DND-41 (cell line): ENCODE measurements at regions not wholly inside any gene's neighbourhood (a gene's known extent, or its start where the extent isn't known, plus 50 kb on each side); places are given as distances from the start of the nearest gene placed in this dataset.

Experiments used
- ATAC-seq: fragments of 200-7000 bp; cut with Tn5 transposase; 3 replicates; pipeline ENCODE4 v1.9.1; 2021; ENCODE audit warnings: low read depth; ENCODE audit not compliant: insufficient read depth
- DNase-seq: peaks from one replicate; pipeline ENCODE4 v3.0.0-alpha.2; 2020
- H2AFZ ChIP-seq: 2 replicates; pipeline ENCODE4 v1.6.0; 2012; ENCODE audit warnings: low read depth, low read length
- H3K27ac ChIP-seq: 2 replicates; pipeline ENCODE4 v1.5.1; 2012; ENCODE audit warnings: low read length, inconsistent platforms
- H3K27me3 ChIP-seq: fragments of 200-600 bp; sonication (generic); 2 replicates; pipeline ENCODE4 v1.6.0; 2012; ENCODE audit warnings: low read length, mild to moderate bottlenecking, inconsistent platforms; ENCODE audit not compliant: insufficient read depth, poor library complexity
- H3K36me3 ChIP-seq: 2 replicates; pipeline ENCODE4 v1.5.1; 2012; ENCODE audit warnings: low read length, inconsistent platforms; ENCODE audit not compliant: insufficient read depth
- H3K4me1 ChIP-seq: 2 replicates; pipeline ENCODE4 v1.5.1; 2012; ENCODE audit warnings: mild to moderate bottlenecking, low read length; ENCODE audit not compliant: insufficient read depth
- H3K4me2 ChIP-seq: 2 replicates; pipeline ENCODE4 v1.6.0; 2012; ENCODE audit warnings: mild to moderate bottlenecking, moderate library complexity, low read length, inconsistent platforms; ENCODE audit not compliant: insufficient read depth
- H3K4me3 ChIP-seq, 2 experiments: fragments of 200-600 bp in 1 of 2; shearing (Covaris generic) in 1 of 2; 2 replicates each; pipeline ENCODE4 v1.5.1; 2012 to 2016; ENCODE audit warnings: inconsistent platforms in 2 of 2, low read length in 2 of 2, mild to moderate bottlenecking in 2 of 2, low read depth in 1 of 2, moderate library complexity in 1 of 2
- H3K79me2 ChIP-seq: 2 replicates; pipeline ENCODE4 v1.6.0; 2012; ENCODE audit warnings: low read length, inconsistent platforms; ENCODE audit not compliant: insufficient read depth
- H3K9ac ChIP-seq: 2 replicates; pipeline ENCODE4 v1.6.0; 2012; ENCODE audit warnings: low read depth, mild to moderate bottlenecking, inconsistent platforms, low read length, moderate library complexity
- H3K9me3 ChIP-seq: 2 replicates; pipeline ENCODE4 v1.5.1; 2012; ENCODE audit warnings: low read length, moderate library complexity, mild to moderate bottlenecking, inconsistent platforms; ENCODE audit not compliant: insufficient read depth, severe bottlenecking
- H4K20me1 ChIP-seq: 2 replicates; pipeline ENCODE4 v1.6.0; 2012; ENCODE audit warnings: low read length; ENCODE audit not compliant: insufficient read depth
- EZH2 ChIP-seq: IDR thresholded peaks from 3 replicates; pipeline ENCODE4 v1.6.1; 2012; ENCODE audit warnings: borderline replicate concordance, low read depth, mild to moderate bottlenecking, moderate library complexity, low read length, inconsistent platforms; ENCODE audit not compliant: severe bottlenecking
- TF ChIP-seq, protein P1 (sequence below): IDR thresholded peaks from 2 replicates; pipeline ENCODE4 v1.5.1; 2012; ENCODE audit warnings: borderline replicate concordance, low read length, moderate library complexity, mild to moderate bottlenecking; ENCODE audit not compliant: poor library complexity, severe bottlenecking; ENCODE audit errors: extremely low read depth

GRCh38 chr16:82524976-82525375, 101.8 kb upstream of the CDH13 start:
- no peak for ATAC-seq
- H3K27me3 ChIP-seq: peaks cover 3% of the 10 kb centered on the region
- no peaks in the 10 kb centered on the region for H3K79me2 ChIP-seq
- H3K27ac ChIP-seq: no peak overlapping the region
- no peaks in the 10 kb centered on the region for H4K20me1 ChIP-seq
- no peak overlapping the region for H3K9ac ChIP-seq
- no peak overlapping the region for H3K4me3 ChIP-seq
- no peaks in the 10 kb centered on the region for H3K9me3 ChIP-seq
- H3K4me2 ChIP-seq: no peak overlapping the region
- H3K4me1 ChIP-seq: no peaks in the 10 kb centered on the region
- TF ChIP-seq, protein P1, sequence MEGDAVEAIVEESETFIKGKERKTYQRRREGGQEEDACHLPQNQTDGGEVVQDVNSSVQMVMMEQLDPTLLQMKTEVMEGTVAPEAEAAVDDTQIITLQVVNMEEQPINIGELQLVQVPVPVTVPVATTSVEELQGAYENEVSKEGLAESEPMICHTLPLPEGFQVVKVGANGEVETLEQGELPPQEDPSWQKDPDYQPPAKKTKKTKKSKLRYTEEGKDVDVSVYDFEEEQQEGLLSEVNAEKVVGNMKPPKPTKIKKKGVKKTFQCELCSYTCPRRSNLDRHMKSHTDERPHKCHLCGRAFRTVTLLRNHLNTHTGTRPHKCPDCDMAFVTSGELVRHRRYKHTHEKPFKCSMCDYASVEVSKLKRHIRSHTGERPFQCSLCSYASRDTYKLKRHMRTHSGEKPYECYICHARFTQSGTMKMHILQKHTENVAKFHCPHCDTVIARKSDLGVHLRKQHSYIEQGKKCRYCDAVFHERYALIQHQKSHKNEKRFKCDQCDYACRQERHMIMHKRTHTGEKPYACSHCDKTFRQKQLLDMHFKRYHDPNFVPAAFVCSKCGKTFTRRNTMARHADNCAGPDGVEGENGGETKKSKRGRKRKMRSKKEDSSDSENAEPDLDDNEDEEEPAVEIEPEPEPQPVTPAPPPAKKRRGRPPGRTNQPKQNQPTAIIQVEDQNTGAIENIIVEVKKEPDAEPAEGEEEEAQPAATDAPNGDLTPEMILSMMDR: no peak
- no peak for TF ChIP-seq EZH2
- no peak overlapping the region for H2AFZ ChIP-seq
- DNase-seq: no peak
- H3K36me3 ChIP-seq: no peaks in the 10 kb centered on the region

- Histone ChIP-seq H3K36me3 (no peaks in the 10 kb centered on the region), H3K9ac (no peak overlapping the region), H3K4me3 (no peak overlapping the region), H3K27ac (no peak overlapping the region), H4K20me1 (no peaks in the 10 kb centered on the region), H3K9me3 (no peaks in the 10 kb centered on the region), H3K27me3 (peaks cover 3% of the 10 kb centered on the region), H3K79me2 (no peaks in the 10 kb centered on the region), H3K4me1 (no peaks in the 10 kb centered on the region), H3K4me2 (no peak overlapping the region), H2AFZ (no peak overlapping the region)
- TF ChIP-seq, protein P1: no peak
- TF ChIP-seq EZH2: no peak
- no peak for ATAC-seq
- DNase-seq: no peak
Observed at GRCh38 chr16:82523815-82524214, 103.0 kb upstream of the CDH13 start.

- no peak for DNase-seq
- Histone ChIP-seq H4K20me1 (no peaks in the 10 kb centered on the region), H3K9ac (no peak overlapping the region), H2AFZ (no peak overlapping the region), H3K36me3 (no peaks in the 10 kb centered on the region), H3K4me2 (no peak overlapping the region), H3K27me3 (peaks cover 9% of the 10 kb centered on the region), H3K9me3 (no peaks in the 10 kb centered on the region), H3K4me3 (no peak overlapping the region), H3K27ac (no peak overlapping the region), H3K79me2 (no peaks in the 10 kb centered on the region), H3K4me1 (no peaks in the 10 kb centered on the region)
- TF ChIP-seq, protein P1: no peak
- no peak for TF ChIP-seq EZH2
- no peak for ATAC-seq
Observed at GRCh38 chr16:82522026-82522425, 104.7 kb upstream of the CDH13 start.

- Histone ChIP-seq H3K4me3 (no peak overlapping the region), H3K9me3 (no peaks in the 10 kb centered on the region), H3K79me2 (no peaks in the 10 kb centered on the region), H3K9ac (no peak overlapping the region), H3K36me3 (no peaks in the 10 kb centered on the region), H2AFZ (no peak overlapping the region), H3K4me2 (no peak overlapping the region), H3K27me3 (peaks cover 9% of the 10 kb centered on the region), H3K4me1 (no peaks in the 10 kb centered on the region), H4K20me1 (no peaks in the 10 kb centered on the region), H3K27ac (no peak overlapping the region)
- ATAC-seq (no peak), DNase-seq (no peak)
- TF ChIP-seq EZH2: no peak
- TF ChIP-seq, protein P1: no peak
Observed at GRCh38 chr16:82518811-82519210, 108.0 kb upstream of the CDH13 start.
